NCI-H1930 (cell line): ENCODE measurements at regions not wholly inside any gene's neighbourhood (a gene's known extent, or its start where the extent isn't known, plus 50 kb on each side); places are given as distances from the start of the nearest gene placed in this dataset.
"Not testable (repeated sequence)": the region's sequence is repeated elsewhere in the genome, so short reads cannot be mapped to it uniquely, and the experiment has no call there.

Experiments
- DNase-seq, 2 experiments: peaks; one replicate each; lab custom pipeline; 2025; lab: John Stamatoyannopoulos, UW

GRCh38 chr3:78255403-78255802 lies 1215.5 kb downstream of the ROBO2 start:
- no peak for DNase-seq

- no peak for DNase-seq
Observed at GRCh38 chr3:78256123-78256522, 1216.2 kb downstream of the ROBO2 start.

GRCh38 chr3:78257951-78258530 lies 1218.1 kb downstream of the ROBO2 start:
- DNase-seq = no peak

- no peak for DNase-seq
Observed at GRCh38 chr3:78258798-78259197, 1218.9 kb downstream of the ROBO2 start.

GRCh38 chr3:78260388-78260787 lies 1220.5 kb downstream of the ROBO2 start:
- no peak for DNase-seq

- not testable (repeated sequence) for DNase-seq
Observed at GRCh38 chr3:78266550-78266949, 1226.7 kb downstream of the ROBO2 start.

GRCh38 chr3:78267235-78267634 lies 1227.3 kb downstream of the ROBO2 start:
- no peak for DNase-seq

GRCh38 chr3:78268087-78268486 lies 1228.2 kb downstream of the ROBO2 start:
- DNase-seq = no peak

GRCh38 chr3:78268716-78269668 lies 1229.1 kb downstream of the ROBO2 start:
- DNase-seq = no peak

GRCh38 chr3:78273326-78273725 lies 1233.4 kb downstream of the ROBO2 start:
- no peak for DNase-seq

GRCh38 chr3:78274475-78275065 lies 1234.7 kb downstream of the ROBO2 start:
- no peak for DNase-seq

GRCh38 chr3:78275420-78275852 lies 1235.5 kb downstream of the ROBO2 start:
- DNase-seq = no peak

- no peak for DNase-seq
Observed at GRCh38 chr3:78277220-78277619, 1237.3 kb downstream of the ROBO2 start.

- no peak for DNase-seq
Observed at GRCh38 chr3:78277801-78278200, 1237.9 kb downstream of the ROBO2 start.

GRCh38 chr3:78279091-78279490 lies 1239.2 kb downstream of the ROBO2 start:
- DNase-seq = no peak

- DNase-seq = no peak
Observed at GRCh38 chr3:78281381-78281780, 1241.5 kb downstream of the ROBO2 start.

GRCh38 chr3:78283994-78284393 lies 1244.1 kb downstream of the ROBO2 start:
- no peak for DNase-seq

GRCh38 chr3:78285032-78285728 lies 1245.3 kb downstream of the ROBO2 start:
- no peak for DNase-seq

- no peak for DNase-seq
Observed at GRCh38 chr3:78287085-78287484, 1247.2 kb downstream of the ROBO2 start.

- no peak for DNase-seq
Observed at GRCh38 chr3:78293284-78293683, 1253.4 kb downstream of the ROBO2 start.

GRCh38 chr3:78304115-78304514 lies 1264.2 kb downstream of the ROBO2 start:
- DNase-seq = no peak

GRCh38 chr3:78312851-78313250 lies 1273.0 kb downstream of the ROBO2 start:
- DNase-seq = no peak
